Progenitor cell of endocrine pancreas (in vitro differentiated cells): ENCODE measurements at regions not wholly inside any gene's neighbourhood (a gene's known extent, or its start where the extent isn't known, plus 50 kb on each side); places are given as distances from the start of the nearest gene placed in this dataset.

Source experiments
- DNase-seq: peaks from one replicate; pipeline ENCODE4 v3.0.0; 2021; ENCODE audit warnings: low spot score; ENCODE audit not compliant: unreplicated experiment
- H3K27ac Mint-ChIP-seq: 2 replicates; pipeline ENCODE4 v1.8.0; 2021; ENCODE audit warnings: mild to moderate bottlenecking, moderate library complexity, mixed read lengths
- H3K27me3 Mint-ChIP-seq: 2 replicates; pipeline ENCODE4 v1.8.0; 2021; ENCODE audit warnings: mixed read lengths
- H3K36me3 Mint-ChIP-seq: 2 replicates; pipeline ENCODE4 v1.8.0; 2022; ENCODE audit warnings: mixed read lengths; ENCODE audit not compliant: insufficient read depth
- H3K4me1 Mint-ChIP-seq: 2 replicates; pipeline ENCODE4 v1.8.0; 2021; ENCODE audit warnings: low read depth, mixed read lengths
- H3K4me3 Mint-ChIP-seq: 2 replicates; pipeline ENCODE4 v1.8.0; 2021; ENCODE audit warnings: low read depth, mild to moderate bottlenecking, moderate library complexity, mixed read lengths
- H3K9me3 Mint-ChIP-seq: 2 replicates; pipeline ENCODE4 v1.8.0; 2021; ENCODE audit warnings: low read depth, mixed read lengths
- TF ChIP-seq, protein P1 (sequence below): fragments of 200-600 bp; sonication (generic); IDR thresholded peaks from one replicate; pipeline ENCODE4 v1.5.0; 2021; ENCODE audit warnings: antibody characterized with exemption, mild to moderate bottlenecking; ENCODE audit not compliant: unreplicated experiment

DNA sequence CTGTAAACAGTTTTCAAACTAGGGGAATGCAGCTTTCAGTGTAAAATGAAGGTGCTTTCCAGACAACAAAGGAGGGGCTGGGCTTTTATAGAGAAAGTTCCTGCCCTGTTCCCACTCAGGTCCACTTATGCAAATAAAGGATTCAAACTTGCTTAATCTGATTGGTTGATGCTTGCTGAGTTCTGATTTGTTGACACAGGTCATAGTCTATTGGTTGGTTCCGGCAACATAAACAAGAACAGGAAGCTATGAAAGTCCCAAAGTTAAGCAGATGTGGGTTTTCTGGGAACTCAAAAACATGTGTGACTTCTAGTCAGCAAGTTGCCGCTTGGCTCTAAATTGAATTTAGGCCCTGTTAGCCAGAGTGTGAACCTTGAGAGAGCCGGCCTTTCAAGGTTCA lies 194.2 kb upstream of the SVIL start:
- peaks cover 4% of the 10 kb centered on the region for H3K9me3 Mint-ChIP-seq
- no peaks in the 10 kb centered on the region for H3K36me3 Mint-ChIP-seq
- H3K4me1 Mint-ChIP-seq = peaks cover 6% of the 10 kb centered on the region
- peaks cover 23% of the 10 kb centered on the region for H3K27me3 Mint-ChIP-seq
- no peak for DNase-seq
- H3K4me3 Mint-ChIP-seq = no peak overlapping the region
- H3K27ac Mint-ChIP-seq = no peak overlapping the region
- TF ChIP-seq, protein P1, sequence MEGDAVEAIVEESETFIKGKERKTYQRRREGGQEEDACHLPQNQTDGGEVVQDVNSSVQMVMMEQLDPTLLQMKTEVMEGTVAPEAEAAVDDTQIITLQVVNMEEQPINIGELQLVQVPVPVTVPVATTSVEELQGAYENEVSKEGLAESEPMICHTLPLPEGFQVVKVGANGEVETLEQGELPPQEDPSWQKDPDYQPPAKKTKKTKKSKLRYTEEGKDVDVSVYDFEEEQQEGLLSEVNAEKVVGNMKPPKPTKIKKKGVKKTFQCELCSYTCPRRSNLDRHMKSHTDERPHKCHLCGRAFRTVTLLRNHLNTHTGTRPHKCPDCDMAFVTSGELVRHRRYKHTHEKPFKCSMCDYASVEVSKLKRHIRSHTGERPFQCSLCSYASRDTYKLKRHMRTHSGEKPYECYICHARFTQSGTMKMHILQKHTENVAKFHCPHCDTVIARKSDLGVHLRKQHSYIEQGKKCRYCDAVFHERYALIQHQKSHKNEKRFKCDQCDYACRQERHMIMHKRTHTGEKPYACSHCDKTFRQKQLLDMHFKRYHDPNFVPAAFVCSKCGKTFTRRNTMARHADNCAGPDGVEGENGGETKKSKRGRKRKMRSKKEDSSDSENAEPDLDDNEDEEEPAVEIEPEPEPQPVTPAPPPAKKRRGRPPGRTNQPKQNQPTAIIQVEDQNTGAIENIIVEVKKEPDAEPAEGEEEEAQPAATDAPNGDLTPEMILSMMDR = no peak

DNA sequence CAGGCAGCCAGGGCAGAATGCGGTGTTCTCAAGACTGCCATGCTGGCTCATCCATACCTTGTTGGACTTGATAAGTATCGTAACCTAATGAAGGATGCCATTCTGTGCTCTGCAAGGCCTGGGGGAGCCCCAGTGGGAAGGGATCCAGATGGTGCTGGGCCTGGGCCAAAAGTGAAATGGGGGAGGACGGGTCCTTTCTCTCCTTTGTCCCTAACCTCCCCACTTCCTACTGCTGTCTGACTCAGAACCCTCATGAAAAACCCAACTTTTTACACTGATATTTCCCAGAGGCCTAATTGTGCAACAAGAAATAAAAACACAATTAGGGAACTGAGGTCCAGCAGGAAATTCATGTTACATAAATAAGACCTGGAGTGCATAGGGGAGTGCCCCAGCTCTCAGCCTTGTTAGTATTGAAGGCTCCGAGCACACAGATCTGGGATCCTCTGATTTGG lies 193.7 kb upstream of the SVIL start:
- H3K27me3 Mint-ChIP-seq = peaks cover 23% of the 10 kb centered on the region
- no peaks in the 10 kb centered on the region for H3K36me3 Mint-ChIP-seq
- H3K9me3 Mint-ChIP-seq = peaks cover 4% of the 10 kb centered on the region
- H3K4me1 Mint-ChIP-seq = peaks cover 6% of the 10 kb centered on the region
- TF ChIP-seq, protein P1 = no peak
- H3K4me3 Mint-ChIP-seq = no peak overlapping the region
- no peak for DNase-seq
- no peak overlapping the region for H3K27ac Mint-ChIP-seq

DNA sequence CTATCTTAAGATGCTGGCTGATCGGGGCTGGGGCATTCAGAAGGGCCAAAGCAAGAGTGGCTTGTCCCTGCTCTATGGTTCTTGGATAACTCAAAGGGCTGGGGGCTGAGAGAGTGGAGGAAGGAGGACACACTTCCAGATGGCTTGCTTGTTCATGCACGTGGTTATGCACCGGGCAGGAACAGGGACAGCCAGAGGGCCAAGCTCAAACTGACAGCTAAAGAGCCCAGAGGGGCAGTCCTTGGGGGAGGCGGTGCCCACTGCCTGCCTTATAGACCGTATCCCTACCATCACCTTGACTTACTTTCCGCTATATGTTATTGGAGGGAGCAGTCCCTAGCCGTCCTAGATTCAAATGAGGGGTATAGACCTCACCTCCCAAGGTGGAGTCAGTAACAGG lies 192.7 kb upstream of the SVIL start:
- Mint-ChIP-seq H3K4me1 (peaks cover 6% of the 10 kb centered on the region), H3K36me3 (no peaks in the 10 kb centered on the region), H3K27me3 (peaks cover 24% of the 10 kb centered on the region), H3K27ac (no peak overlapping the region), H3K9me3 (peaks cover 4% of the 10 kb centered on the region), H3K4me3 (no peak overlapping the region)
- no peak for DNase-seq
- TF ChIP-seq, protein P1 = no peak

DNA sequence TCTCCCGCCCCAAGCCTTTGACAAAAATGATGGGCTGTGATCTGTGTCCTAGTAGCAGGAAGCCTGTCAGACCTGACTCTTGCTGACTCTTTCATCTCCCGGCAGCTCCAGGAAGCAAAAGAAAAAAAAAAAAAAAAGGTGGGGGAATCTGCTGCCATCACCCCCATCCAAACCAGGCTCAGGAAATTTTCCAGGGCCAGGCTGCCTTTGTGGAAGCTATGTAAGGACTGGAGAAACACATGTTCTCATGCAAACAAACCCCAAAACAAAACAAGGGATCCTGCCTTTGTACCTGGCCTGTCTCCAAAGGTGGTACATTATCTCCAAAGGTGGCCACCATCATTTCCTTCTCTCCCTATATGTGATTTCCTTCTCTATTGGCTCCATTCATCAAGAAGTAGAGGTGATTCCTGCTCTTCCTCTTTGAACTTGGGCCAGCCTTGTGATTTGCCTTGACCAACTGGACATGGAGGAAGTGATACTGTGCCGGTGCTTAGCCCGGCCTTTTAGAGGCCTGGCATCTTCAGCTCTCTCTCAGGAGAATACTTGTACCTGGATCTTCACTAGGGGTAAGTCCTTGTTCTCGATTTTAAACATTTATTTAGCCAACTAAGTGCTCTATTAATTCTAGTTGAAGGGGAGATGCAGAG lies 192.2 kb upstream of the SVIL start:
- Mint-ChIP-seq H3K27ac (no peak overlapping the region), H3K36me3 (no peaks in the 10 kb centered on the region), H3K4me1 (peaks cover 6% of the 10 kb centered on the region), H3K27me3 (peaks cover 27% of the 10 kb centered on the region), H3K9me3 (peaks cover 4% of the 10 kb centered on the region), H3K4me3 (no peak overlapping the region)
- TF ChIP-seq, protein P1 = no peak
- no peak for DNase-seq

DNA sequence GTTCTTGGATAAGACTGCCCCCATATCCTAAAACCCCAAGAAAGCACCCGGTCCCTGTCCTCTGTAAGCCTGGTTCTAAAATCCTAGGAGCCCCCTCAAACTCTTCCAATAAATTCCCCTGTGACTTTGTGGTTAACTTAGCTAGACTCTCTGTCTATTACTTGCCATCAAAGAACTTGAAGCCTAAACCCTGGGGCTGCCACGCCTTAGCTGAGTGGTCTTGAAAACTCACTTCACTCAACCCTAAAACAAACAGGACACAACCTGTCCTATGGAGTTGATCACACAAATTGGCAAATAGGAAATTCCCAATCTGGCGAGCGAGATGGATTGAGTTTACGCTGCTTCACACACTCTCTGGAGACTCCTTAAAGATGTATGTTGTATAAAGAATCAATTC lies 191.4 kb upstream of the SVIL start:
- no peak overlapping the region for H3K4me3 Mint-ChIP-seq
- peaks cover 34% of the 10 kb centered on the region for H3K27me3 Mint-ChIP-seq
- TF ChIP-seq, protein P1 = no peak
- H3K4me1 Mint-ChIP-seq = peaks cover 3% of the 10 kb centered on the region
- no peaks in the 10 kb centered on the region for H3K36me3 Mint-ChIP-seq
- peaks cover 1% of the 10 kb centered on the region for H3K9me3 Mint-ChIP-seq
- no peak overlapping the region for H3K27ac Mint-ChIP-seq
- DNase-seq = no peak
